GM18951 (cell line): ENCODE measurements at regions not wholly inside any gene's neighbourhood (a gene's known extent, or its start where the extent isn't known, plus 50 kb on each side); places are given as distances from the start of the nearest gene placed in this dataset.

ENCODE experiments used
- POLR2A ChIP-seq: IDR thresholded peaks from 4 replicates; pipeline ENCODE4 v1.6.1; 2011; ENCODE audit warnings: mild to moderate bottlenecking; ENCODE audit not compliant: insufficient read length, insufficient read depth; ENCODE audit errors: extremely low read depth
- in situ Hi-C: fragments of 300-500 bp; cut with MboI; formaldehyde crosslinking; loops from one replicate; pipeline ENCODE4 v1.12.0; 2022; ENCODE audit warnings: low sequenced_read_pairs, mixed read lengths, inconsistent platforms; ENCODE audit not compliant: unreplicated experiment

DNA sequence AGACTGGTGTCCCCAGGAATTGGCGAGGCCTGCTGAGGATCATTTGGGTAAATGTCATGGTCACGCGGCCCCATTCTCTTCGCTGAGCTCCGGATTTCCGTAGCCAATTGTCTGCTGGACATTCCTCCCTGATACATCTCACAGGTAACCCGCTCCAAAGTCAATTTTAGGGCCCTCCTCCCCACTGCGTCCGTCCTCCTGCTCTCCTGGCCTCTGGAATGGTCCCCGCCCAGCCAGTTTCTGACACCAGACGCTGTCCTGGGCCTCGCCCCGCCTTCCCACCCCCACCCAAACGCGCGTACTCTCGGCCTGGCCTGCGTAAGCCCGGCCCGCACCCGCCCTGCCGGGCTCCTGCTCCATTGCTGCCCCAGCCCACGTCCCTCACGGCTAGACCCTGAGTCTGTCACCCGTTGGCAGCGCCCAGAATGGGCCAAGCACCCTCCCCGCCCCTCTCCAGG is 202.0 kb downstream of the AUH start:
- TF ChIP-seq POLR2A: no peak
- in situ Hi-C loops: no loop called here

- in situ Hi-C loops: no loop called here
- TF ChIP-seq POLR2A: no peak
Measured at GRCh38 chr9:91160181-91160580, 201.5 kb downstream of the AUH start.

DNA sequence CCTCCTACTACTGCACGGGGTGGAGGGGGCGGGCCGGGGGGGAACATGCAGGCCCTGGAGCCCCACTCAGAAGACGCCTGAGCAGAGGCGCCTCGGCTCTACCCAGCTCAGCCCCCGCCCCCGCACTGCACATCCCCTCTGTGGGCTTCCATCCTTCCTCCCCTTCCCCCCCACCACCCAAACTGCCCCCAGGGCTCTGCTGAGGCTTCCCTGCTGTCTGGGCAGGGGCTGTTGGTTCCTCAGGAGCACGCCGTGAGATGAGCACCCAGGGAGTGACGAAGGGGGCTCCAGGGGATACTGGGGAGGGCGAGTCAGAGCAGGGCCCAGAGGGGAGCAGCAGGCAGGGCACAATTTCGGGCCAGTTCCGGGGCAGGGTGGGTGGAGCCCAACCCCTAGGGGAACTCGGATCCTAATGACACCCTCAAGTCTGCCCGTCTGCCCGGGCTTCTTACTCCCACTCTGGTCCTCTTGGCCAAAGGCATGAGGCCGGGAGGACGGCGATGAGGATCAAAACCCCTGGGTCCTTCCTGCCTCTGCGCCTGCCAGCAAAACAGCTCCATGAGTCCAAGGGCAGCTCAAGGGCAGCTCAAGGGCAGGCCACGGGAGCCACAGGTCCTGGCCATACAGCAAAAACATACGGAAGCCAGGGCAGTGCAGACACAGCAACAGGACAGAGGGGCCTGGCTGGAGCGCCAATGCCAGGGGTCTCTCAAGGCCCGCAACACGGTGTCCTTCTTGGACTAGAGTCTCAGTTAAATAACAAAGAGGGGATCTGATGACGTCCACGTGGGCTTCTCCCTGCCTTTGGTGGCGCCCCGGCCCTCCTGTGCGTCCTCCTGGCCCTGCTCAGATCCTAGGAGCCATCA is 200.9 kb downstream of the AUH start:
- in situ Hi-C loops: no loop called here
- TF ChIP-seq POLR2A: no peak

DNA sequence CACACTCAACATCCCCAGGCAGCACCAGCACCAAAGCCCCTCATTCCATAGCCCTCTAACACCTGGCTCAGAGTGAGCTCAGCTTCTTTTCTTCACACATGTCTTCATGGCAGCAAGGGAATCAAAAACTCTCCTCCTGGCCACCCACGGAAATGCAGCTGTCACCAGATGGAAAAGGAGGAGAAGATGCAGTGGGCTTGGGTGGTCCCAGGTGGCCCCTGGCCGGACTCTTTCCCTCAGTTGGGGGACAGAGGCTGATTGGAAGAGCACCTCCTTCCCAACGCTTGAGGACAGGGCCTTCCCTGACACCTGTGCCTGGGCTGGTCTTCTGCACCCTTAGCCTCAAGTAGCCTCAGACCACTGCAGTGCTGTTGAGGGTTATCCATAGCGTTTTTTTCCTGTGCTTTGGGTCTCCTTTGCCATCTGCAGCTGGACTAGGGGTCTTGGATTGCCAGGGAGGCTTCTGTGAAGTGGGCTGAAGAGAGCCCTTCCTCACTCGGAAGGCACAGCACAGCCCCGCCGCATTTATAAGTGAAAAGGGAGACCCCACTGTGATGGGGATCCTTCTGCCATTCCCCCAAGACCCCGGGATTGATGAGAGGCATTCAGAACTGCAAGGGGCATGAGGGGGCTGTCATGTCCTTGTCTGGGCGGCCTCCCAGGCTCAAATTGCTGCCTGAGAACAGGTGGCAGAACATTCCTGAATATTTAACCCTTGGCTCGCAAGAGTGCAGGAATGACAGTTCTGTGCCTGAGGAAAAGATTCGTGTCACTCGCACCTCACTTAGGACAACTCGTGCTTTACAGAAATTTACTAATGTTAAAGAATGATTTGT is 200.0 kb downstream of the AUH start:
- in situ Hi-C loops: no loop called here
- no peak for TF ChIP-seq POLR2A

DNA sequence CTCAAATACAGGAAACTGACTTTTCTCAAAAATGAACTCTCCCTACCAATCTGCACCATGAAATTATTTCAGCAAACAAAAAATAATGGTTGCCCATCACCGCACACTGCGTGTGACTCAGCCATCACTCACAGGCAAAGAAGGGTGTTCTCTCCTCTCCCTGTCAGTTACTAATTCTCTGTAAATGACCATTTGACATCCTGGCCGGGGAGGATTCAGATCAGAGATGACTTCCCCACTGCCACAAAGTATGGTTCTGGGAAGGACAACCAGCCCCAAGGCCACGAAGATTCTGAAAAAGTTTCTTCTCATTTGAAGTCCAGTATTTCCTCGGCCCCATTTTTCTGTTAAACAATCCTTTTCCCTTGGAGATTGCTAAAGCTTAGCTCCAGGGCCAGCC is 199.4 kb downstream of the AUH start:
- in situ Hi-C loops: no loop called here
- TF ChIP-seq POLR2A: no peak

- TF ChIP-seq POLR2A: no peak
- in situ Hi-C loops: no loop called here
Measured at GRCh38 chr9:91162784-91163443, 198.8 kb downstream of the AUH start.

GRCh38 chr9:91163444-91163772 is 198.3 kb downstream of the AUH start:
- in situ Hi-C loops: no loop called here
- no peak for TF ChIP-seq POLR2A

DNA sequence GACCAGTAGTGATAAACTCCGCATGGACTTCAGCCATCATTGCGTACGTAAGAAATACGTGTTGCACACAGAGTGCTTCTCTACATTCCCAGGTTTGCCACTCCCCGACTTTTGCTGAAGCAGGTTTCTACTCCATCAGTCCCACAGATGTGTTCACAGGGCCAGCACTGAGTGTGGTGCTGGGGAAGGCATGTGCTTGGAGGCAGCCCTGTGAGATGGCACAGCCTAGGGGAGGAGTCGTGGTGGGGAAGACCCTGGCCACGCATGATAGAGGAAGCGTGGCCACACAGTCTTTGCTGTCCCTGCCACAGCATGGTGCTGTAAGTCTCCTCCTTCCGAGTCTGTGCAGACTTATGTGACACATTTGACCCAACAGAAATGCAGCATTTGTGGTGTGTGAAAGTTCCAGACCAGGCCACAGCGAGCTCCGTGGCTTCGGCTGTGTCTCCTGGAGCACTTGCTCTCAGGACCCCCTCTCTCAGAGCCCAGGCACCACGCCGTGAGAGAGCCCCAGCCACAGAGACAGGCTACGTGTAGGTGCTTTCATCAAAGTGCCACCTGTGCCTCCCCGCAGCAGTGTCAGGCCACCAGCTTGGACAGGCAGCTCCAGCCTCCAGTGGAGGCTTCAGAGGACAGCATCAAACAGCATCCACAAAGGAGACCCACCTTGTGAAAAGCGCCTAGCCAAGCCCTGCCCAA is 197.8 kb downstream of the AUH start:
- in situ Hi-C loops: no loop called here
- TF ChIP-seq POLR2A: no peak
